K562 (cell line): ENCODE measurements at regions not wholly inside any gene's neighbourhood (a gene's known extent, or its start where the extent isn't known, plus 50 kb on each side); places are given as distances from the start of the nearest gene placed in this dataset.

Experiments used
- ATAC-seq: fragments of 200-7000 bp; cut with Tn5 transposase; 3 replicates; pipeline ENCODE4 v1.9.1; 2020; ENCODE audit warnings: moderate library complexity
- BruUV-seq: library from RNA; stranded (reverse); fragments of 400-500 nt; replicated peaks from 2 replicates; lab custom pipeline; 2021; lab: Mats Ljungman, UMichigan
- CTCF ChIA-PET: fragments of 300-600 bp; formaldehyde crosslinking; extraction: SDS; loops from one replicate; lab custom pipeline; 2021; ENCODE audit warnings: low intra/inter-chr PET ratio; lab: Yijun Ruan, JAX
- POLR2A ChIA-PET: fragments of 300-600, 350-650 bp; sonication (Branson Sonifier 250); formaldehyde crosslinking; extraction: SDS; loops from one replicate; lab custom pipeline; 2021; ENCODE audit warnings: antibody characterized with exemption, inconsistent platforms; lab: Yijun Ruan, JAX
- DNase-seq, 4 experiments: peaks; one replicate each; pipeline versions ENCODE4 v3.0.0 to v3.0.0-alpha.2; 2011 to 2018; ENCODE audit warnings: low spot score in 3 of 4, mixed read lengths in 3 of 4; ENCODE audit errors: extremely low read depth in 1 of 4
- FAIRE-seq: peaks from 2 replicates; lab custom pipeline; 2011; peaks lifted over from hg19 to GRCh38; lab: Jason Lieb, UNC
- H2AFZ ChIP-seq: 2 replicates; pipeline ENCODE4 v1.6.0; 2011; ENCODE audit warnings: low read depth, low read length, control low read depth, inconsistent platforms
- H3K27ac ChIP-seq: fragments of 200-600 bp; 3 replicates; pipeline ENCODE4 v1.8.0; 2011; ENCODE audit warnings: low read depth, mild to moderate bottlenecking, control low read depth, inconsistent platforms, low read length, moderate library complexity, mixed read lengths; ENCODE audit errors: extremely low read depth
- H3K27me3 ChIP-seq, 2 experiments: fragments of 300-600 bp in 1 of 2; 2 replicates in 1 of 2; 3 replicates in 1 of 2; pipeline versions ENCODE4 v1.6.0 to v1.8.0; 2011; ENCODE audit warnings: inconsistent platforms in 2 of 2, low read length in 2 of 2, mild to moderate bottlenecking in 1 of 2, mixed read lengths in 1 of 2, moderate library complexity in 1 of 2; ENCODE audit not compliant: control insufficient read depth in 2 of 2, insufficient read depth in 2 of 2
- H3K36me3 ChIP-seq: fragments of 300-600 bp; 3 replicates; pipeline ENCODE4 v1.8.0; 2011; ENCODE audit warnings: mild to moderate bottlenecking, low read length, inconsistent platforms; ENCODE audit not compliant: control insufficient read depth, insufficient read depth
- H3K4me1 ChIP-seq, 2 experiments: fragments of 200-600 bp in 1 of 2; replicated peaks in 1 of 2; 2 replicates in 1 of 2; 3 replicates in 1 of 2; pipeline versions ENCODE4 v1.5.1 to v1.8.0; 2011; ENCODE audit warnings: inconsistent platforms in 2 of 2, low read length in 2 of 2, mild to moderate bottlenecking in 1 of 2, mixed read lengths in 1 of 2, moderate library complexity in 1 of 2; ENCODE audit not compliant: control insufficient read depth in 2 of 2, insufficient read depth in 2 of 2
- H3K4me2 ChIP-seq: 2 replicates; pipeline ENCODE4 v1.6.1; 2011; ENCODE audit warnings: low read length, control low read depth, inconsistent platforms, mixed read lengths; ENCODE audit not compliant: insufficient read depth
- H3K4me3 ChIP-seq: fragments of 200-600 bp; sonication (generic), shearing (Covaris generic); 2 replicates; pipeline ENCODE4 v1.5.1; 2016; ENCODE audit warnings: control low read depth, inconsistent platforms
- H3K79me2 ChIP-seq: fragments of 200-600 bp; 3 replicates; pipeline ENCODE4 v1.8.0; 2011; ENCODE audit warnings: low read length, inconsistent platforms; ENCODE audit not compliant: control insufficient read depth, insufficient read depth
- H3K9ac ChIP-seq, 2 experiments: 2 replicates each; pipeline versions ENCODE4 v1.6.0 to v1.6.1; 2011; ENCODE audit warnings: low read depth in 2 of 2, low read length in 2 of 2, control low read depth in 1 of 2, inconsistent platforms in 1 of 2, mild to moderate bottlenecking in 1 of 2, mixed read lengths in 1 of 2; ENCODE audit not compliant: insufficient read depth in 1 of 2
- H3K9me1 ChIP-seq: one replicate; pipeline ENCODE4 v1.6.0; 2011; ENCODE audit warnings: inconsistent platforms, mild to moderate bottlenecking, low read length, moderate library complexity; ENCODE audit not compliant: control insufficient read depth, insufficient read depth
- H3K9me3 ChIP-seq: replicated peaks from 2 replicates; pipeline ENCODE4 v1.5.1; 2011; ENCODE audit warnings: low read depth, low read length, inconsistent platforms; ENCODE audit not compliant: control insufficient read depth, insufficient read depth
- H4K20me1 ChIP-seq: replicated peaks from 2 replicates; pipeline ENCODE4 v1.6.1; 2011; ENCODE audit warnings: low read length, inconsistent platforms, mixed read lengths; ENCODE audit not compliant: control insufficient read depth, insufficient read depth
- ATF2 ChIP-seq: sonication (generic); formaldehyde crosslinking; IDR thresholded peaks from 2 replicates; pipeline ENCODE4 v1.8.1; 2022; ENCODE audit warnings: missing genetic modification reagents
- CBX2 ChIP-seq: fragments of 200-600 bp; sonication (generic); IDR thresholded peaks from one replicate; pipeline ENCODE4 v1.6.1; 2012; ENCODE audit warnings: mild to moderate bottlenecking, low read length, inconsistent platforms; ENCODE audit not compliant: insufficient read depth, poor library complexity, severe bottlenecking
- CBX3 ChIP-seq, 2 experiments: IDR thresholded peaks; 1 replicate in 1 of 2; 2 replicates in 1 of 2; pipeline ENCODE4 v1.6.1; 2012; ENCODE audit warnings: inconsistent platforms in 2 of 2, low read length in 2 of 2, borderline replicate concordance in 1 of 2, control low read depth in 1 of 2
- DPF2 ChIP-seq: fragments of 450-650 bp; IDR thresholded peaks from 2 replicates; pipeline ENCODE4 v1.6.1; 2016
- FOXM1 ChIP-seq, 2 experiments: fragments of 450-650 bp in 1 of 2; sonication (generic) in 1 of 2; formaldehyde crosslinking in 1 of 2; IDR thresholded peaks; 2 replicates each; pipeline versions ENCODE4 v1.6.1 to v1.9.0; 2017 to 2022; ENCODE audit warnings: low read depth in 2 of 2, mild to moderate bottlenecking in 2 of 2, missing genetic modification reagents in 1 of 2, moderate library complexity in 1 of 2
- HMG20B ChIP-seq: fragments of 250-450 bp; sonication (Bioruptor Pico); IDR thresholded peaks from 2 replicates; pipeline ENCODE4 v1.5.0; 2021; ENCODE audit warnings: mild to moderate bottlenecking
- MBD1 ChIP-seq: fragments of 250-450 bp; sonication (Bioruptor Pico); IDR thresholded peaks from 2 replicates; pipeline ENCODE4 v1.8.0; 2022; ENCODE audit warnings: inconsistent platforms
- PHF20 ChIP-seq: fragments of 450-650 bp; IDR thresholded peaks from 2 replicates; pipeline ENCODE4 v1.6.1; 2018; ENCODE audit not compliant: partially characterized antibody
- RBBP5 ChIP-seq: fragments of 200-600 bp; sonication (generic); IDR thresholded peaks from 2 replicates; pipeline ENCODE4 v1.6.1; 2012; ENCODE audit warnings: borderline replicate concordance, mild to moderate bottlenecking, low read length, control low read depth, inconsistent platforms; ENCODE audit not compliant: insufficient read depth, poor library complexity, severe bottlenecking
- SRSF9 ChIP-seq: fragments of 200-400 bp; formaldehyde crosslinking; IDR thresholded peaks from 2 replicates; pipeline ENCODE4 v1.6.1; 2017; ENCODE audit warnings: low read depth, low read length, borderline replicate concordance
- TGIF2 ChIP-seq: sonication (generic); formaldehyde crosslinking; IDR thresholded peaks from 2 replicates; pipeline ENCODE4 v1.8.1; 2022; ENCODE audit warnings: mild to moderate bottlenecking, missing genetic modification reagents, moderate library complexity
- TRIM24 ChIP-seq, 2 experiments: fragments of 450-650 bp; IDR thresholded peaks; 2 replicates each; pipeline ENCODE4 v1.6.1; 2016
- ZBTB17 ChIP-seq: fragments of 450-650 bp; formaldehyde crosslinking; IDR thresholded peaks from 2 replicates; pipeline ENCODE4 v1.4.0; 2020; ENCODE audit warnings: mild to moderate bottlenecking
- ZNF583 ChIP-seq: fragments of 250-450 bp; sonication (Bioruptor Pico); IDR thresholded peaks from 2 replicates; pipeline ENCODE4 v1.4.0; 2020
- ZNF79 ChIP-seq: fragments of 250-450 bp; sonication (Bioruptor Pico); IDR thresholded peaks from 2 replicates; pipeline ENCODE4 v1.4.0; 2020; ENCODE audit warnings: low read depth, mild to moderate bottlenecking, moderate library complexity
- in situ Hi-C: fragments of 300-500 bp; cut with MboI; formaldehyde crosslinking; loops from 4 replicates; pipeline ENCODE4 v1.15.0; 2018; ENCODE audit warnings: inconsistent platforms, mixed read lengths
- intact Hi-C: fragments of 100-400 bp; cut with micrococcal nuclease; formaldehyde crosslinking; loops from 2 replicates; pipeline ENCODE4 v1.14.2; 2022
- TF ChIP-seq, protein P1 (sequence below): sonication (generic); formaldehyde crosslinking; IDR thresholded peaks from 2 replicates; pipeline ENCODE4 v1.8.1; 2023; ENCODE audit warnings: mild to moderate bottlenecking, missing genetic modification reagents

GRCh38 chr17:52686140-52686539 lies 527.6 kb upstream of the CA10 start:
- TF ChIP-seq ZBTB17 (CRISPR knock-in tag) (no peak), DPF2 (no peak), PHF20 (no peak), ATF2 (no peak), FOXM1 (IDR thresholded peaks at IDR 0.05; ENCODE audit: low read depth) (no peak), FOXM1 (CRISPR knock-in tag; IDR thresholded peaks at IDR 0.05; ENCODE audit: low read depth) (no peak), TRIM24 (IDR thresholded peaks at IDR 0.05) (no peak), ZNF79 (CRISPR knock-in tag) (no peak), CBX3 (IDR thresholded peaks at IDR 0.05; ENCODE audit: borderline replicate concordance in 1 of 2, low read length in 2 of 2) (no peak), MBD1 (CRISPR knock-in tag) (no peak), SRSF9 (no peak), RBBP5 (no peak), TGIF2 (CRISPR knock-in tag) (no peak), ZNF583 (CRISPR knock-in tag) (no peak), HMG20B (CRISPR knock-in tag) (no peak), CBX2 (no peak)
- TF ChIP-seq, protein P1, sequence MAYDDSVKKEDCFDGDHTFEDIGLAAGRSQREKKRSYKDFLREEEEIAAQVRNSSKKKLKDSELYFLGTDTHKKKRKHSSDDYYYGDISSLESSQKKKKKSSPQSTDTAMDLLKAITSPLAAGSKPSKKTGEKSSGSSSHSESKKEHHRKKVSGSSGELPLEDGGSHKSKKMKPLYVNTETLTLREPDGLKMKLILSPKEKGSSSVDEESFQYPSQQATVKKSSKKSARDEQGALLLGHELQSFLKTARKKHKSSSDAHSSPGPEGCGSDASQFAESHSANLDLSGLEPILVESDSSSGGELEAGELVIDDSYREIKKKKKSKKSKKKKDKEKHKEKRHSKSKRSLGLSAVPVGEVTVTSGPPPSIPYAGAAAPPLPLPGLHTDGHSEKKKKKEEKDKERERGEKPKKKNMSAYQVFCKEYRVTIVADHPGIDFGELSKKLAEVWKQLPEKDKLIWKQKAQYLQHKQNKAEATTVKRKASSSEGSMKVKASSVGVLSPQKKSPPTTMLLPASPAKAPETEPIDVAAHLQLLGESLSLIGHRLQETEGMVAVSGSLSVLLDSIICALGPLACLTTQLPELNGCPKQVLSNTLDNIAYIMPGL (CRISPR knock-in tag): no peak
- Histone ChIP-seq H3K4me1 (no peaks in the 10 kb centered on the region), H3K9ac (no peak overlapping the region), H3K27ac (no peak overlapping the region), H3K9me3 (no peaks in the 10 kb centered on the region), H2AFZ (no peak overlapping the region), H4K20me1 (no peaks in the 10 kb centered on the region), H3K79me2 (no peaks in the 10 kb centered on the region), H3K36me3 (no peaks in the 10 kb centered on the region), H3K27me3 (no peaks in the 10 kb centered on the region), H3K4me3 (no peak overlapping the region), H3K9me1 (no peaks in the 10 kb centered on the region), H3K4me2 (no peak overlapping the region)
- ChIA-PET CTCF (no interaction called here), POLR2A (no interaction called here)
- no TSS peak for BruUV-seq
- intact Hi-C loops (no loop called here), in situ Hi-C loops (no loop called here)
- FAIRE-seq (no peak), DNase-seq (no peak), ATAC-seq (no peak)
